COLO668 (cell line): ENCODE measurements at regions not wholly inside any gene's neighbourhood (a gene's known extent, or its start where the extent isn't known, plus 50 kb on each side); places are given as distances from the start of the nearest gene placed in this dataset.
"Not testable (repeated sequence)": the region's sequence is repeated elsewhere in the genome, so short reads cannot be mapped to it uniquely, and the experiment has no call there.

Source experiments
- DNase-seq: peaks from one replicate; lab custom pipeline; 2025; ENCODE audit not compliant: unreplicated experiment; lab: John Stamatoyannopoulos, UW

DNA sequence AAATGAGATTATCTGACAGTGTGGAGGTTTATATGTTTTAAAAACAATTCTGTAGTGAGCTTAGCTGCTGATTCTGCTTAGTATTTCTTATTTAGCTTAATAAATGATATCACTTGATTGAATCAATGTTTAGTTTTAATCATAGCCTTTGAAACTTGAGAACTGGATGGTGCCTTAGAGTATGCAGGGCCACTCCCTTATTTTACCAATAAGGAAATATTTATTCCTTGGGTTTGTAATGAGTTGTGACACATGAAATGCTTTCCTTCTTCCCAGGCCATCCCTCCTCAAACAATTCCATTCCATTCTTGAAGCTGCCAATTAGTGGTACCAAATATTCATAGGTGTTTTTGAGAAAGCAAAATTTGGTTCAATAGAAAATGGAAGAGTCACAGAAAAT is 183.8 kb upstream of the DCC start:
- DNase-seq: no peak

- DNase-seq: no peak
These were observed 179.4 kb upstream of the DCC start for GRCh38 chr18:52160636-52161035.

DNA sequence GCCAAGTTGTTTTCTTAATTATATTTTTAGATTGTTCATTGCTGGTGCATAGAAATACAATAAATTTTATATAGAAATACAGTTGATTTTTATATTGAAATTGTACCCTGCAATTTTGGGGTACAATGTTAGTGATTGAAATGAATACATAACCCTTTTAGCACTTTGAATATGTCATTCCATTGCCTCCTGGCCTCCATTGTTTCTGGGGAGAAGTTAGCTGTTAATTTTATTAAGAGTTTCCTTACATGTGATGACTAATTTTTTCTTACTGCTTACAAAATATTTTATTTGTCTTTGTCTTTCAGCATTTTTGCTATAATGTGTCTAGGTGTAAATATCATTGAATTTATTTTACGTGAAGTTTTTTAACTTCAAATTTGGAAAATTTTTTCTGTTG is 176.5 kb upstream of the DCC start:
- no peak for DNase-seq

GRCh38 chr18:52168131-52168530 is 171.9 kb upstream of the DCC start:
- DNase-seq: not testable (repeated sequence)

DNA sequence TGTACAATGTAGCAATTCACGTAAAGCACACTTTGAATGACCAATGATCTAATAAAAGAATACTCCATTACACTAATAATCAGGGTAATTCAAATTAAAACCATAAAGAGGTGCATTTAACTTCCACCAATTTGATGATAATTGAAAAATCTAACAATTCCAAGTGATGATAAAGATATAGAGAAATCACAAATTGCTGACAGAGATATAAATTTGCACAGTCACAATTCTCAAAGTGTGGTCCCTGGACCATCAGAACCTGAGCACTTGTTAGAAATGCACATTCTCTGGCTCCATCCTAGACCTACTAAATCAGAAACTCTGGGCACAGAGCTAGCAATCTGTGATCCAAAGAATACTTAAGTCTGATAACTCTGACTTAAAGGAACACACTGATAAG is 165.8 kb upstream of the DCC start:
- DNase-seq: no peak

DNA sequence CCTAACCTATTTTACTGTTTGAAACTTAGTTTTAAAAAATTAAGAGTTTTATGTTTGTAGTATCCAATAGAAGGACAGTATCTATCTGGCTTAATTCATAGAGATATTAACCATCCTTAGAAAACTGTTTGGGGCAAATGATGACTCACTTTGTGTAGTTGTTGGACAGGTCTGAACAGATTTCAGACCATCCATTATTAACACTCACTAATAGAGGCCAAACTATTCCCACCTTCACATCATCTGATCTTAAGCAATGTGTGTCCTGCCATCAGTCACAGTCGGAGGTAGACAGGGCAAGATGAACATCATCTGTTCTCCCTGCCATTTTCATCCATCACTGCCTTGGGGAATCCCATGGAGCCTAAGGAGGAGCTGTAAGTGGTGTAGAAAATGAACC is 164.6 kb upstream of the DCC start:
- DNase-seq: no peak

- DNase-seq: no peak
These were observed 156.9 kb upstream of the DCC start for GRCh38 chr18:52183107-52183506.

- no peak for DNase-seq
These were observed 149.8 kb upstream of the DCC start for GRCh38 chr18:52190195-52190594.

GRCh38 chr18:52190631-52191030 is 149.4 kb upstream of the DCC start:
- DNase-seq: no peak

GRCh38 chr18:52200406-52200805 is 139.6 kb upstream of the DCC start:
- no peak for DNase-seq

- DNase-seq: no peak
These were observed 138.9 kb upstream of the DCC start for GRCh38 chr18:52200921-52201663.

DNA sequence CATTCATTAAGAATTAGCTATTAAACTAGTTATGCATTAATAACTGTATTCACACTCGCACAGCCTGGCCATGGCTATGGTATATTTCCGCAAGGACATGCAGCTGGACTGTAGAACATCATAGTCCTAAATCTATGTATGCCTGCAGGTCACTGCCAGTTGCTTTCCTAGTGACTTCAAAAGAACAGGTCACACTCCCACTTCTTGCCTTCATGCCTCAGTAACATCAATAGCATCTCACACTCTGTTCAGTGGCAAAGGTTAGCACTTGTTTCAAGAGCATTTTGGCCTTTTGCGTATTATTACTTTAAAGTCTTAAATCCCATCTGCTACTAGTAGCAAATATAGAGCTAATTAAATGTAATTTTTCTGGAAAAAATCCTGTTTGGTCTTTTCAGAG is 131.4 kb upstream of the DCC start:
- no peak for DNase-seq

DNA sequence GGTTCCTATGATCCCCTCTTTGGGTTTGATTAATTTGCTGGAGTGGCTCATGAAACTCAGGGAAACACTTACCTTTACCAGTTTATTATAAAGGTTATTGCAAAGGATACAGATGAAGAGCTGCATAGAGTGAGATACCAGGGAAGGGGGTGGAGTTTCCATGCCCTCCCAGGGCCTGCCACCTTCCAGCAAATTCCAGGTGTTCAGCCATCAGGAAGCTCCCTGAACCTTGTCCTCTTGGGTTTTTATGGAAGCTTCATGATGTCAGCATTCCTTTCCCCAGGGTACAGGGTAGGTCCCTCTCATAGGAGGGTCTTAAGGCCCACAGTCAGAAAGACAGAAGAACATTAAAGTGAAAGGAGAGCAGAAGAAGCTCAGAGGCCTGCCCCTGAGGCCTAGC is 123.9 kb upstream of the DCC start:
- no peak for DNase-seq

DNA sequence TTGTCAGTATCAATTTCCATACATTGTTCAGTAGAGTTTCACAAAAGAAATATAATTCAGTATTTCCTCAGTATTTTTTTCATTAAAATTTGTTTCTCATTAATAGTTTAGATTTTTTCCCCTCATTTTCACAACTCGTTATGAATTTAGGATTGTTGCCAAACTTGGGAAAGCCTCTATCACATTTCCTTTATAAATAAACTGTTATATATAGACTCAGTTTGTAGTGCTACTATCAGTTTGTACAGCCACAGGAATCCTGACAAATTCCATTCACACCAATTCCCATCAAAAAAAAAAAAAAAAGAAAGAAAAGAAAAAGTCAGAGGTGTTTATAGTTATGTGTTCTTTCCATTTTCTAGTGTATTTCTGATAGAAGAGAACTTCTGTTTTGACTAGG is 123.3 kb upstream of the DCC start:
- DNase-seq: no peak

DNA sequence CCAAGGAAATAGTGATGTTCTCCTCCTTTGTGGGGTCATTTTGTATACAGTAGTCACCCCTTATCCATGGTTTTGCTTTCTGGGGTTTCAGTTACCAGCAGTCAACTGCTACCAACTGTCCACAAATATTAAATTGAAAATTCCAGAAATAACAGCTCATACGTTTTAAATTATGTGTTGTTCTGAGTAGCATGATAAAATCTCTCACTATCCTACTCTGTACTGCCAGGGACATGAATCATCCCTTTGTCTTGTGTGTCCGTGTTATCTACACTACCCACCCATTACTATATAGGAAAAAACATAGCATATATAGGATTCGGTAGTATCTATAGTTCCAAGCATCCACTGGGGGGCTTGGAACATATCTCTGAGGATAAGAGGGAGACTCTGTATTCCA is 120.9 kb upstream of the DCC start:
- no peak for DNase-seq

- DNase-seq: no peak
These were observed 119.9 kb upstream of the DCC start for GRCh38 chr18:52220062-52220591.

DNA sequence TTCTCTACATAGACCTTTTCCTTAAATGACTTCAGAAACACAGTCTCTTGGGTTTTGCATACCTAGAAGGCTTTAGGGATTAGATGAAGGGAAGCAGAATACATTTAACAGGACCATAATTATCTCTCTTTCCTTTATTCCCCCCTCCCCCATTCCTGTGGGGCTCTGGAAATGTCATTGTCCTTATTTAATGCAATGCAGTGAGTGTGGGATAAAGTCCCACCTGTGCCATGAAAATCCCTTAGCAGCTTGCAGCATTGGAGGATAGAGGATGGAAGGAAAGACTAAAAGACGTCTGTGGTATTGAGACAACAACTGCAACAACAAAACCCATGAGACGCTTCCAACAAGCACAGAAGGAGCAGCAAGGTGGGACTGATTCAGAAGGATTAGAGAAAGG is 117.8 kb upstream of the DCC start:
- DNase-seq: no peak

- DNase-seq: no peak
These were observed 112.5 kb upstream of the DCC start for GRCh38 chr18:52227536-52227935.

DNA sequence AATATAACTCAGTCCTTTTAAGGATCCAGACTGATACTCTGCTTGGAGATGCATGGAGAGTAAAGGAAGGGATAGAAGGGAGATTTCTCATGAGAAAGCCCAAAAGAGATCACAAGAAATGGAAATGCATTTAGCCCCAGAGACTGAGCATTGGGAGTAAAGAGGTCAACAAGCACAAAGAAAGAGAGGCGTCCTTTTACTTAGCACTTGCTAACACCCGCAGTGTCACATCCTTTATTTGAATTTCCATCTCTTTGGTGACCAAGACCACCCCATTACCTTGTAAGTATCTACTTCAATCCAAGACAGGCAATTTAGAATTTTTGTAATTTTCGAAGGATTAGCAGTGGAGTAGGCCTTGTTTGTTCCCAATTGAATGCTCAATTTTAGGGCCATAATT is 111.8 kb upstream of the DCC start:
- no peak for DNase-seq

DNA sequence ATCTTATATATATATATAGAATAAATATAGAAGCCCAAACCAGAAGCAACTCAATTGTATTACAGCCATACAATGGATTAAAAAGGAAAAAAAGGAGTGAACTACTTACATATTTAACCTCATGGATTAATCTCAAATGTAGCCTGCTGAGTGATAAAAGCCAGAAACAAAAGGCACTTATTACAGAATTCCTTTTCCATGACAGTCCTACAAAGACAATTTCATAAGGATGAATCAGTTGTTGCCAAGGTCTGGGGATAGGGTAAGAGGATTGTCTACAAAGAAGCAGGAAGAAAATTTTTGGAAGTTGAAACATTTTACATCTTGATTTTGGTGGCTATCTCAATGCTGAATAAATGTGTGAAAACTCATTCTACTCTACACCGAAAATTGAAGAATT is 103.9 kb upstream of the DCC start:
- DNase-seq: no peak

- no peak for DNase-seq
These were observed 102.4 kb upstream of the DCC start for GRCh38 chr18:52237551-52237950.

DNA sequence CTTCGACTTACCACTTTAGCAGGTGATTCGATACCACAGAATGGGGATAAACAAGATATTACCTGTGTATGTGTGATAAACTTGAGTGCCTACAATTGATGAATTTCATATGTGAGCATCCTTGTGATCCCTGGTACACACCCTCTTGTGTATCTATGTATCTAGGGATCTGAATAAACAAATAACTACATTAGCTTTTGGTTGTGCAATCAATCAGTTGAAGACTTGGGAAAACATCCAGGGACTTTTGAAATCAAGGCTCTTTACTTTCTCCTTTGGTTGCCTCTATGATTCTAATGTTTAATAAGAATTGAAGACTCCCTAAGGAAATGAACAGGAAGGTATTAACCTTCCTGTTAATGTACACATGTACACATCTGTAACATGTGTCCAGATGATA is 97.3 kb upstream of the DCC start:
- no peak for DNase-seq

DNA sequence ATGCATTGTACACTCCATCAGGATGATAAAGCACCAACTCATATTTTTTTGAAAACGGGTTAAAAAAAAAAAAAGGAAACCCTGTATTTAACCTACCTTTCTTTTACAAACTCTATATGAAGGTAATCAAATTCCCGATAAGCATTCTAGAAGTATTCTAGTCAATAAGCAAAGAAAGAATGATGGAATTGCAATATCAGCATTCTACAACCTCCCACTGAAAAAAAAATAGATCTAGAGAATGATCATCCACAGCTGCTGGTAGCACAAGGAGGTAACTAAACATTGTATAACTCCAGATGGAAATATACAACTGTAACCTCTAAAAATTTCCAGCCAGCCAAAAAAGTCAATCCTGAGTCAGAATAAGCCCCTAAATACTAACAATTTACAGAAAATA is 95.3 kb upstream of the DCC start:
- no peak for DNase-seq
